HG03442 (cell line): ENCODE measurements at regions not wholly inside any gene's neighbourhood (a gene's known extent, or its start where the extent isn't known, plus 50 kb on each side); places are given as distances from the start of the nearest gene placed in this dataset.
"Not testable (repeated sequence)": the region's sequence is repeated elsewhere in the genome, so short reads cannot be mapped to it uniquely, and the experiment has no call there.

Experiments
- ATAC-seq: cut with Tn5 transposase; IDR thresholded peaks from one replicate; pipeline ENCODE4 v1.9.1; 2021; ENCODE audit warnings: mild to moderate bottlenecking, moderate library complexity; ENCODE audit not compliant: unreplicated experiment

DNA sequence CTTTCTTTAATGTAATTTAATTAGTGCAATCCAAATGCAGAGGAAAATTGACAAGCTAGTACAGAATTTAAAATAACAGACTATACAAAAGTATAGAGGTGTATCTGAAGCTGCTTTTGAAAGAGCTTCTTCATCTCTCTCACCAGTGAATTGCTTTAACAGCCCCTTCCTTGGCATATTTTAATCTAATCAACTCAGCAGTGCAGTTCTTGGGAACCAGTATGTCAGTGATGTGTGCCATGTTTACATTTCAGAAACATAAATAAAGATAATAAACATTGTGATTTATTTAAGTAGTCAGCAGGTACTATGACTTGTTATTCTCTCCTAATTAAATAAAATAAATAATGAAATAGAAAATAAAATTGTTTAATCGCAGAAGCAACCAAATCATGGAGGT is 1260.6 kb downstream of the NCAM2 start:
- ATAC-seq = no peak

DNA sequence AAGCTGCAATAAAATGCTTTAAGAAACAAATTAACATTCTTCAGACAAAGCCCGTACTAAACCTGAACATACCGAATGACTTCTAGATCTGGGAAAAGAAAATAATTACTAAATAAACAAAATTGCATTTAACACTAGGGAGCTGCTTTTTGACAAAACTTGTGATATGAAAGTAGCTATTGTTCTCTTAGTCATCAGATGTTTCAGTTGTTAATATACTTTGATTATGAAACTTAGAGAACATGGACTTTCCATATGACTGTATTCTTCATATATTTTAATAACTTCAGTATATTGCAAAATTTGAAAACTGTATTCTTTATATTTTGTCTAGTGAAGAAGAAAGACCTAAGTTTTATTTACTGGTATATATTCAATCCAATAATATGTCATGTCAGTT is 1262.1 kb downstream of the NCAM2 start:
- no peak for ATAC-seq

DNA sequence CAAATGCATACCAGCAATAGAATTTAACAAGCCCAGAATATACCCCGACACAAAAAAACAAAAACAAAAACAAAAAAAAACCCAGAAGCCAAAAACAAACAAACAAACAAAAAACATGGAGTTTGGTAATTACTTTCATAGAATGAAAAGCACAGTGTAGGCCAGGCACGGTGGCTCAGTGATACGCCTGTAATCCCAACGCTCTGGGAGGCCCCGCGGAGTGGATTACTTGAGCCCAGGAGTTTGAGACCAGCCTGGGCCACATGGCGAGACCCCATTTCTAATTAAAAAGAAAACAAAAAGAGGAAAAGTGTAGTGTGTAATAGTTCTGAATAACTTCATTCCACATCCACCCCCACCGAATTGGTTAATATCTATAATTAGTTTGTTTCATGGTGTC is 1265.7 kb downstream of the NCAM2 start:
- no peak for ATAC-seq

GRCh38 chr21:22277341-22277740 is 1279.1 kb downstream of the NCAM2 start:
- no peak for ATAC-seq

DNA sequence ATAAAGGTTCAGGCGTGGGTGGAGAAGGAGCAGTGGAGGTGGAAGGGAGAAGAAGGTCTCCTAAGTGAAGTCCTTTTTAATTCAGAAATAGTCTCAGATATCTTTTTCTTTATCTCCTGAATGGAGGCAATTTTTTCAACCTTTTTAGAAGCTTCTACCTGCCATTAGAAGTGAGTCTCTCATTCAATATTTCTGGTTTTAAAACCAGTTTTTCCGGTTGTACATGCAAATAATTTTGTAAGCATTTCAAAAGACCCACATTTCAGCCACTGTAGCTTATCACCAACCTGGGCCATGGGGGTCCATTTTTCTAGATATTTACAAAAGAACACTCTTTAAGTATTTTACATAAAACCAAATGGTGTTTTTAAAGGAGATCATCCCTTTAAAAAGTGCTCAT is 1280.2 kb downstream of the NCAM2 start:
- no peak for ATAC-seq

DNA sequence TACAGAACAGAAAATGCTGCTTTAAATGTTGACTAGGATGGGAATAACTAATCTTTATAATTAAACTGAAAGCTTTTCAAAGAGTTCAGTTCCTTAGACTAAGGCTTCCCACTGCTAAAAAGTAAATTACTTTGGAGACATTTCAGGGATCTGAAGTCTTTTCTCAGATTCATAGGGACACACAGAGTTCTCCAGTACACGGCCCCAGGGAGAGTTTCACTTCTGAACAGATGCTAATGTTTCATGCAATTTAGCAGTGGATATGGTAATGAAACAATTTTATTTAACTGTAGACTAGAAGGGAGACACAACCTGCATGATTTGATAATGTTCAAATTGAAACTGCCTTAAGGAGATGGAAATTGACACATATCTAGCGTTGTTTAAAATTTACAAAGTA is 1282.6 kb downstream of the NCAM2 start:
- no peak for ATAC-seq

DNA sequence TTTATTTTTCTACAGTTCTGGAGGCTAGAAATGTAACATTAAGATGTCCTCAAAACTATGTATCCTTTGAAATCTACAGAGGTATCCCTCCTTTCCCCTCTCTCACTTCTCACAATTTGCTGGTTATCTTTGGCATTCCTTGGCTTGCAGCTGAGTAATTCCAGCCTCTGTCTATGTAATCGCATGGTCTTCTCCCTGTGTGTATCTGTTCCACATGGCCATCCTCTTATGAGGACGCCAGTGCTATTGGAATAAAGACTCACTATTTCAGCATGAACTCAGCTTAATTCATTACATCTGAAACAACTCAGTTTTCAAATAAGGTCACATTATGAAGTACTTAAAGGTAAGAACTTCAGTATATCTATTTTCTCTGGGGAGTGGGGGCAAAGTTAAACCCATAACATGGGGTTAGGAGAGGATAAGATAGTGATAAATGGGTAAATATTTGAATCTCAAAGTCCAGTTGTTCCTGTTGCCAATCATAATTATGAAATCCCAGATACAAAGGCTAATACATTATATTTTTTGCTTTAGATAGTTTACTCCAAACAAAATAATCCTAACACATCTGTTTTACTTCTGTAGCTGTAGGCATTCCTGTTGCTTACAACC is 1290.8 kb downstream of the NCAM2 start:
- ATAC-seq = no peak

GRCh38 chr21:22292144-22292543 is 1293.9 kb downstream of the NCAM2 start:
- no peak for ATAC-seq

DNA sequence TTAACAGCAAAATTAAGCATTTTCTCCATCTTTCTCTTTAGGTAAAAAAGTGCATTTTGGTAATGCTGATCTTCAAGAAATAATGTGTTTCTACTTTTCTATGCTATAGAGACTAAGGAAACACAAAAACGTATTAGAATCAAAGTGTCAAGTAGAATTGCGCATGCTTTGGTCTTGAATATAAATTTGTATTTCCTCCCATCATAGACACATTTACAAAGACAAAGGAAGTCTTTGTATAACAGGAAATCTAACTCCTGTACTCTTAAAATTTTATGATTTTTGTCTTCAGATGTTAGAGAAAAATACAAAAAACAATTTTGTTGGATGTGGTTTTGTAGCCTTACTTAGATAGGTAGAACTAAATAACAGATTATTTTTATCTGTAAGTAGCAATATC is 1299.4 kb downstream of the NCAM2 start:
- no peak for ATAC-seq

- ATAC-seq = no peak
These were observed 1313.7 kb downstream of the NCAM2 start for GRCh38 chr21:22311741-22312462.

DNA sequence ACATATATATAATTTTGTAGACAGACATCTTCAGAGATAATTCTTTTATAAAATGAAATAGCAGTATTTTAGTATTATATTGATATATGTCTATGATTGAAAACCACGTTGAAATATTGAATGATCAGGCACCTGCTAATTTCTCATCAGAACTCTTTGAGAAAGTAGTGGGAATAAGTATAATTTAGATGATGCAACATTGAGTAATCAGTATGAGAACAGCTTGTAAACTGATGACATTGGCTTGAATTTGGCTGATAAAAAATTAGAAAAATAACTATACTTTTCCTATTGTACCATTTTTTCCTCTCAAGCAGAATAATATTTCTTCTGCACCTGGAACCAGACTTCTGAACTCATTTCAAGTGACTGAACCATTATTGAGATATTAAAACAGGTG is 1316.8 kb downstream of the NCAM2 start:
- no peak for ATAC-seq

DNA sequence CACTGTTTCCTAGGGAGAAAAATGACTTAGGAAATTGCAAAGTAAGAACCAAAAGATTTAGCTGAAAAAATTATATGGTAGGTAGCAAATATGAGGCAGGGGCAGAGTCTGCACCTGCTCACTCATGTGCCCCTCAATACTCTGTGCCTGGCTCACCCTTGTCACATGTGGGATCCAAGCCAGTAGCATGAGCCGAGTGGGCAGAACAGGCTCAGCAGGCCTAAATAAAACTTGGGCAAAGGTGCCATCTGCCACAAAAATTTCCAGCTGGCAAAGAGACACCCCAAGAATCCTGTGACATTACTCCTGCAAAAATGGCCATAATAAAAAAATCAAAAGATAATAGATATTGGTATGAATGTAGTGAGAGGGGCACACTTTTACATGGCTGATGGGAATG is 1321.2 kb downstream of the NCAM2 start:
- no peak for ATAC-seq

- ATAC-seq = no peak
These were observed 1344.7 kb downstream of the NCAM2 start for GRCh38 chr21:22342889-22343288.

DNA sequence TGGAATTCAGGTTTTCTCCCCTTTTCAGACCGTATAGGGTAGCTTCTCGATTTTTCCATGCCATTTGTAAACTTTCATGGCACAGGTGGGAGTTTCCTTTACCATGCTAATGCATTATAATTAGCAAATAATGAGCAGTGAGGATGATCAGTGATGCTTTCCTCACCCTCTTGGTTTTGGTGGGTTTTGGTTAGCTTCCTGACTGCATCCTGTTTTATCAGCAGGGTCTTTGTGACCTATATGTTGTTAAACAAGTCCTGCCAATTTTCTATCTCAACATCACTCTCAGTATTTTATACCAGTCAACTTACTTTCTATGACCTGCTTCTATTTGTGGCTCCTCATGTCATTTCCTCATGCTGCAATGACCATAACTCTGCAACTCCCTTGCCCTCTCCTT is 1345.1 kb downstream of the NCAM2 start:
- ATAC-seq = no peak

GRCh38 chr21:22343721-22344120 is 1345.5 kb downstream of the NCAM2 start:
- ATAC-seq = no peak

DNA sequence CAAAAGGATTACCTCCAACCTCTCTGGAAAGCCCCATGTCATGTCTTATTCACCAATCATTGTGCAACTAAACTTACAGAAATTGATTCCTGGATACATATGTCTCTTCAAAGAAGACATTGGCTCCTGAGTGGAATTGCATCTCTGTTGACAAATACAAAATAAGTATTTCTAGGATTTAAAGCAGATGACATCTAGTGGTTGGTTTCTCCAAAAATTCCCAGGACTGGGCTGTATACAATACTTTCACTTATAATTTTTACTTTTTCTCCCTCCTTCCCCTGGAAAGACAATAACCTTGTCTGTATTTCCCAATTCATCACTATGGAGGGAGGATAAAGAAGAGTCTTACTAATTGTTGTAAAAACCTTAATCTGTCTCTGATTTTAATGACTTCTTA is 1347.4 kb downstream of the NCAM2 start:
- no peak for ATAC-seq

DNA sequence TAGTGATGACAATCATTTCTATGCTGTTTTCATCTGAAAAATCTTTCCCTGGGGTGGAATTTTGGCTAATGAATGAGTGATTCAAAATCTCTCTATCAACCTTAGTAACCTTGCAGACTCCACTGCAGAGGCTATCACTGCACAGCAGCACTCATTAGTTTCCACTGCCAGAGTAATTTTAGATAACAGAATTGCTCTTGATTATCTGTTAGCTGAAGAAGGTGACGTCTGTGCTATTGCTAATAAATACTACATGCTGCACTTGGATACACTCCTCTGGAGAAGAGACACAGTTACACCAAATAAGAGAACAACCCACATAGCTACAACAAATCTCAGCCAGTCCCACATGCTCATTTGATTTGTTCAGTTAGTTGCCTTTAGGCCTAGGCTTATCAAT is 1348.4 kb downstream of the NCAM2 start:
- no peak for ATAC-seq

GRCh38 chr21:22351076-22351475 is 1352.9 kb downstream of the NCAM2 start:
- no peak for ATAC-seq

DNA sequence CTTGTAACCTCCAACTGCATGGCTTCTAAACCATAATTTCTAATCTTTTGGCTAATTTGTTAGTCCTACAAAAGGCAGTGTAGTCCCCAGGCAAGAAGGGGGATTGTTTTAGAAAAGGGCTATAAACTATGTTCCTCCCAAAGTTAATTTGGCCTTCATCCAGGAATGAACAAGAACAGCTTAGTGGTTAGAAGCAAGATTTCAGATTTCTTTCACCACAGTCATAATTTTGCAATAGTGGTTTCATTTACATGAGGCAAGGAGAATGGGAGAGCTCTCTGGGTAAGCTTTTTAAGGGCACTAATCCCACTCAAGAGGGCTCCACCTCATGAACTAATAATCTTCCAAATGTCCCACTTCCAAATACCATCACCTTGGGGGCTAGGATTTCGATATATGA is 1353.9 kb downstream of the NCAM2 start:
- ATAC-seq = no peak

DNA sequence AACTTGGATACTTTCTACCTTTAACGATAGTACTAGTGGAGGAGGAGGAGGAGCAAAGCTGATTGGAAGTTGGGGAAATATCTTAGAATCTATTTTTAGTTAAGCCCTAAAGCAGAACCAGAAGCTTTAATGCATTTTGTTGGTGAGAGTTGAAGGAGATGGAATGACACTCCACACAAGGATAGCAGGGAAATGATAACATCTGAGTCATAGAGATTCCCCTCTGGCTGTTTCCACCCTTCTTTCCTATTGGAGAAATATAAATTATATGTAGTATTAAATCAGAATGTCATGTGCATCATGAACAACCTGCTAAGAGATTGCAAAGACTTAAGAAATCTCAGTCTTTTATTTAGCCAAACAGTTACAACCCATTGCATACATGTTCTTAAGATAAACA is 1357.7 kb downstream of the NCAM2 start:
- no peak for ATAC-seq

- no peak for ATAC-seq
These were observed 1358.5 kb downstream of the NCAM2 start for GRCh38 chr21:22356663-22357062.

GRCh38 chr21:22359599-22359998 is 1361.4 kb downstream of the NCAM2 start:
- ATAC-seq = not testable (repeated sequence)

DNA sequence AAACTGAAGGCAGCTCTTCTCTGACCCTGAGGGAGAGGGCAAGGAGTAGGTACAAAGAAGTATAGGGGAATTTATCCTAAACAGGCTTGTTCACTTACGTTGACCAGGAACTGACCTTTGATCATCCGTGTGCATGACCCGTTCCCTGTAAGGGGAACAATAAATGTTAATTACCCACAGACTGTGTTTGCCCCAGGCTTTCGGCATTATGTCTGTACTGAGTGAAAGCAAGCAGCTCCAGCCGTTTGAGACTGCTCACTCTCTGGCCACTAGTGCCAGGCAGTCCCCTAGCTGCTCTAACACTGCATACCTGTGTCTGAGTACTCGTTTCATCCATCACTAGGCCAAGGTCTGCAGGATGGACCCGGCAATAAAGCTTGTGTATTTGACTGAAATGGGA is 1365.3 kb downstream of the NCAM2 start:
- ATAC-seq = no peak
